Kidney (tissue), 13 donors: ENCODE measurements at regions not wholly inside any gene's neighbourhood (a gene's known extent, or its start where the extent isn't known, plus 50 kb on each side); places are given as distances from the start of the nearest gene placed in this dataset.

Source experiments
- DNase-seq, 5 donors: peaks; one replicate each; pipeline ENCODE4 v3.0.0-alpha.2; 2013 to 2020
- FAIRE-seq: peaks from 2 replicates; lab custom pipeline; 2012; peaks lifted over from hg19 to GRCh38; lab: Jason Lieb, UNC
- H3K27ac ChIP-seq, 2 donors: one replicate each; pipeline ENCODE4 v1.7.0; 2013; ENCODE audit warnings: low read depth in 2 of 2, low read length in 2 of 2, inconsistent platforms in 1 of 2
- H3K27me3 ChIP-seq: one replicate; pipeline ENCODE4 v1.7.1; 2013; ENCODE audit warnings: low read length, inconsistent platforms; ENCODE audit not compliant: control insufficient read depth, insufficient read depth
- H3K36me3 ChIP-seq, 3 donors: one replicate each; pipeline versions ENCODE4 v1.7.0 to v1.7.1; 2013; ENCODE audit warnings: low read length in 3 of 3, control low read depth in 1 of 3, inconsistent platforms in 1 of 3; ENCODE audit not compliant: insufficient read depth in 3 of 3, control insufficient read depth in 2 of 3
- H3K4me1 ChIP-seq, 3 donors: one replicate each; pipeline versions ENCODE4 v1.7.0 to v1.7.1; 2013; ENCODE audit warnings: low read length in 3 of 3, inconsistent platforms in 1 of 3, low read depth in 1 of 3; ENCODE audit not compliant: control insufficient read depth in 2 of 3, insufficient read depth in 2 of 3
- H3K4me3 ChIP-seq, 3 donors: one replicate each; pipeline versions ENCODE4 v1.7.0 to v1.8.1; 2013; ENCODE audit warnings: low read length in 3 of 3, control low read depth in 1 of 3, inconsistent platforms in 1 of 3
- H3K9ac ChIP-seq, 3 donors: one replicate each; pipeline versions ENCODE4 v1.7.0 to v1.7.1; 2013; ENCODE audit warnings: low read length in 3 of 3, control low read depth in 1 of 3, inconsistent platforms in 1 of 3
- H3K9me3 ChIP-seq, 3 donors: one replicate each; pipeline versions ENCODE4 v1.7.0 to v1.7.1; 2013; ENCODE audit warnings: low read length in 3 of 3, control low read depth in 1 of 3, inconsistent platforms in 1 of 3; ENCODE audit not compliant: control insufficient read depth in 2 of 3, insufficient read depth in 1 of 3
- intact Hi-C: fragments of 100-400 bp; cut with DNase I; formaldehyde crosslinking; loops from one replicate; pipeline ENCODE4 v1.11.1; 2022
- TF ChIP-seq, protein P1 (sequence below): IDR thresholded peaks from 3 replicates; pipeline ENCODE4 v1.5.1; 2012; ENCODE audit warnings: mild to moderate bottlenecking, moderate library complexity, borderline replicate concordance; ENCODE audit not compliant: insufficient read depth; ENCODE audit errors: extremely low read depth
- donor health status: control.
- donor health status: control.
- donor health status: control.
- donor health status: control.
- donor health status: control.
- donor health status: DM: yes; HTN: yes; CAD: no.
- donor health status: Normal renal cell carcinoma (clear cell type).

DNA sequence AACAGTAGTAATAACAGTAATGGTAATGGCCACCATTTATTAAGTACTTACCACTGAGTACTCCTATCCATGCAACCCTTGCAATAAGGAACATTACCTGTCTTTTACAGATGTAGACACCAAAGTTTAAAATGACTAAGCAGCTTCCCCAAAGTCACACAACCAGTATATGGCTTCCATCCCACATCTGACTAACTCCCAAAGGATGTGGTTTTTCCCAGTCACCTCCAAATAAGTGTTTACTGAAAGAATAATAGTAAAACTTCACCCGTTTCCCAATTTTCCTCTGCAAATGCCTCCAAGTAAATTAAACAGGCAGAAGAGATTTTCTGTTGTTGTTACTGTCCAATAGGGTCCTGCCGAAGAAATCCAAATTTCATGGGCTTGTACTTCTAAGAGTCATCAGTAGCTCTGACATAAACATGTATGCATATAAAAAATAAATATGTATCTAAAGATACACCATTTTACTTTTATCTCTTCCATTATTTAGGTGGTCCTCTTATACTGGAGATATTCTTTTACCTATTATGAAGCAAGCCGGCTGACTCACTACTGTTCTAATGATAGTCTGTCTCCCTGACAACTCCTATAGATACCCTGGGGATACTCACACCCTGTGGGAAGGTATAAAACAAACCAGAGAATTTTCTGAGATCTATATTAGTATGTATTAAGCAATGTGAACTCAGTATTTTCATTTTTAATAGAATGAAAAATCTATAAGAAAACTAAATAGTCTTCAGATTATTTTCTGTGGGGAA lies 77.9 kb upstream of the ID4 start:
- no peak for FAIRE-seq
- intact Hi-C loops: no loop called here

DNA sequence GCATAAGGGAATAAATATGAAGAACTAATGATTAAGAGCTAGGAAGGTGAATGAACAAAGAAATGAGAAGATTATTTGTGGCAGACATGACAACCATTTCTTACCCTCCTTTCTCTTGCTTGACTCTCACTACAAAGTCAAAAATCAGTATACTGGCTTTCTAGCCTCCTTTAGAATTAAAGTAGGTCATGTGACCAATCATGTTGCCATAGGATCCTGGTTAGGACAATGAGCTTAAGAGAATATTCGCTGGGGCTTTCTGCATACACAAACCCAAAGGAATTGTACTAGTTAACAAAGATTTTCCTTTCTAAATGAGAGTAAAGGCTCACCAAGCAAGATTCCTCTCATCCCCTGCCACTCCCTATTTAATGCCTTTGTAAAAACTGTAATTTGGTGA lies 76.0 kb upstream of the ID4 start:
- Histone ChIP-seq H3K36me3 (no peaks in the 10 kb centered on the region), H3K27me3 (no peaks in the 10 kb centered on the region), H3K27ac (no peak overlapping the region), H3K4me3 (no peak overlapping the region), H3K4me1 (no peaks in the 10 kb centered on the region), H3K9ac (no peak overlapping the region), H3K9me3 (no peaks in the 10 kb centered on the region)
- DNase-seq (no peak), FAIRE-seq (no peak)
- intact Hi-C loops: no loop called here
- TF ChIP-seq, protein P1, sequence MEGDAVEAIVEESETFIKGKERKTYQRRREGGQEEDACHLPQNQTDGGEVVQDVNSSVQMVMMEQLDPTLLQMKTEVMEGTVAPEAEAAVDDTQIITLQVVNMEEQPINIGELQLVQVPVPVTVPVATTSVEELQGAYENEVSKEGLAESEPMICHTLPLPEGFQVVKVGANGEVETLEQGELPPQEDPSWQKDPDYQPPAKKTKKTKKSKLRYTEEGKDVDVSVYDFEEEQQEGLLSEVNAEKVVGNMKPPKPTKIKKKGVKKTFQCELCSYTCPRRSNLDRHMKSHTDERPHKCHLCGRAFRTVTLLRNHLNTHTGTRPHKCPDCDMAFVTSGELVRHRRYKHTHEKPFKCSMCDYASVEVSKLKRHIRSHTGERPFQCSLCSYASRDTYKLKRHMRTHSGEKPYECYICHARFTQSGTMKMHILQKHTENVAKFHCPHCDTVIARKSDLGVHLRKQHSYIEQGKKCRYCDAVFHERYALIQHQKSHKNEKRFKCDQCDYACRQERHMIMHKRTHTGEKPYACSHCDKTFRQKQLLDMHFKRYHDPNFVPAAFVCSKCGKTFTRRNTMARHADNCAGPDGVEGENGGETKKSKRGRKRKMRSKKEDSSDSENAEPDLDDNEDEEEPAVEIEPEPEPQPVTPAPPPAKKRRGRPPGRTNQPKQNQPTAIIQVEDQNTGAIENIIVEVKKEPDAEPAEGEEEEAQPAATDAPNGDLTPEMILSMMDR: no peak

More for the DNA sequence above, 77.9 kb upstream of the ID4 start:
- DNase-seq: no peak
- no peaks in the 10 kb centered on the region for H3K36me3 ChIP-seq
- H3K9ac ChIP-seq: no peak overlapping the region
- no peaks in the 10 kb centered on the region for H3K27me3 ChIP-seq
- H3K27ac ChIP-seq: no peak overlapping the region
- H3K4me1 ChIP-seq: no peaks in the 10 kb centered on the region
- TF ChIP-seq, protein P1: no peak
- H3K9me3 ChIP-seq: no peaks in the 10 kb centered on the region
- no peak overlapping the region for H3K4me3 ChIP-seq

DNA sequence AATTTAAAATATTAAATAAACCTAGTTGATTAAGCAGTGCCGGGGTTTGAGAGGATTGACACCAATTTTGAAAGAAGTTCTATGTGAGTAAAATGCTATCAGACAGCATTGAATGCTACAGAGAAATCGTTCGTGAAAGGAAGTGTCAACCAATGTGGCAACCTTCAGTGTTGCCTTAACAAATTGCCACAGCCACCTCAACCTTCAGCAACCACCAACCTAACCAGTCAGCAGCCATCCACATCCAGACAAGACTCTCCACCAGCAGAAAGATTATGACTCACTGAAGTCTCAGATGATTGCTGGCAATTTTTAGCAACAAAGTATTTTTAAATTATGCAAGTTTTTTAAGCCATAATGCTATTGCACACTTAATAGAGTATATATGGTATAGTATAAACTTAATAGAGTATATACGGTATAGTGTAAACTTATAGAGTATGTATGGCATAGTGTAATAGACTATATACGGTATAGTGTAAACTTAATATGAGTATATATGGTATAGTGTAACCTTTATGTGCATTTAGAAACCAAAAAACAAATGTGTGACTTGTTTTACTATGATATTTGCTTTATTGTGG lies 65.3 kb upstream of the ID4 start:
- Histone ChIP-seq H3K9me3 (no peaks in the 10 kb centered on the region), H3K9ac (no peak overlapping the region), H3K4me3 (no peak overlapping the region), H3K36me3 (no peaks in the 10 kb centered on the region), H3K27ac (no peak overlapping the region), H3K27me3 (no peaks in the 10 kb centered on the region), H3K4me1 (no peaks in the 10 kb centered on the region)
- intact Hi-C loops: no loop called here
- FAIRE-seq (no peak), DNase-seq (no peak)
- TF ChIP-seq, protein P1: no peak
